IMR-90 (cell line): ENCODE measurements at regions not wholly inside any gene's neighbourhood (a gene's known extent, or its start where the extent isn't known, plus 50 kb on each side); places are given as distances from the start of the nearest gene placed in this dataset.

Experiments used
- ATAC-seq: fragments of 200-7000 bp; cut with Tn5 transposase; 2 replicates; pipeline ENCODE4 v1.9.1; 2020; ENCODE audit warnings: low read depth, mild to moderate bottlenecking, moderate library complexity
- BruUV-seq: library from RNA; stranded (reverse); fragments of 400-500 nt; replicated peaks from 2 replicates; lab custom pipeline; 2021; lab: Mats Ljungman, UMichigan
- CTCF ChIA-PET: fragments of 300-600 bp; formaldehyde crosslinking; extraction: SDS; loops from one replicate; lab custom pipeline; 2021; ENCODE audit warnings: antibody characterized with exemption; lab: Yijun Ruan, JAX
- POLR2A ChIA-PET: fragments of 300-600 bp; sonication (Branson Sonifier 250); formaldehyde crosslinking; loops from one replicate; lab custom pipeline; 2022; ENCODE audit warnings: antibody characterized with exemption; ENCODE audit not compliant: unreplicated experiment; lab: Charles Lee
- DNase-seq: peaks from one replicate; pipeline ENCODE4 v3.0.0; 2013
- H2AFZ ChIP-seq: replicated peaks from 2 replicates; pipeline ENCODE3; 2013; ENCODE audit warnings: low read length, mild to moderate bottlenecking; ENCODE audit not compliant: poor library complexity
- H2AK5ac ChIP-seq: 2 replicates; pipeline ENCODE4 v1.6.1; 2013; ENCODE audit warnings: low read depth, low read length, inconsistent platforms
- H2AK9ac ChIP-seq: replicated peaks from 2 replicates; pipeline ENCODE3; 2013; ENCODE audit warnings: mild to moderate bottlenecking, low read depth, low read length, moderate library complexity; ENCODE audit not compliant: poor library complexity
- H2BK120ac ChIP-seq: 2 replicates; pipeline ENCODE4 v1.6.1; 2013; ENCODE audit warnings: low read depth, low read length, inconsistent platforms
- H2BK15ac ChIP-seq: 3 replicates; pipeline ENCODE4 v1.6.1; 2013; ENCODE audit warnings: low read depth, low read length, inconsistent platforms
- H2BK20ac ChIP-seq: 2 replicates; pipeline ENCODE4 v1.6.1; 2013; ENCODE audit warnings: low read depth, mild to moderate bottlenecking, inconsistent platforms, low read length, moderate library complexity
- H2BK5ac ChIP-seq: 2 replicates; pipeline ENCODE4 v1.6.1; 2013; ENCODE audit warnings: mild to moderate bottlenecking, low read depth, low read length, inconsistent platforms; ENCODE audit not compliant: poor library complexity, severe bottlenecking
- H3K14ac ChIP-seq: replicated peaks from 2 replicates; pipeline ENCODE4 v1.6.1; 2013; ENCODE audit warnings: low read depth, low read length, inconsistent platforms
- H3K18ac ChIP-seq: 2 replicates; pipeline ENCODE4 v1.6.1; 2013; ENCODE audit warnings: low read depth, low read length, control low read depth
- H3K23ac ChIP-seq: 2 replicates; pipeline ENCODE4 v1.6.1; 2013; ENCODE audit warnings: low read depth, low read length, inconsistent platforms
- H3K27ac ChIP-seq: 2 replicates; pipeline ENCODE4 v1.5.1; 2013; ENCODE audit warnings: mild to moderate bottlenecking, control low read depth, low read length; ENCODE audit not compliant: insufficient read depth
- H3K27me3 ChIP-seq: 2 replicates; pipeline ENCODE4 v1.6.1; 2013; ENCODE audit warnings: low read length; ENCODE audit not compliant: control insufficient read depth, insufficient read depth
- H3K36me3 ChIP-seq: 2 replicates; pipeline ENCODE4 v1.6.1; 2013; ENCODE audit warnings: low read length, mixed read lengths; ENCODE audit not compliant: control insufficient read depth, insufficient read depth
- H3K4ac ChIP-seq: 2 replicates; pipeline ENCODE4 v1.6.1; 2013; ENCODE audit warnings: low read depth, low read length, inconsistent platforms
- H3K4me1 ChIP-seq: 2 replicates; pipeline ENCODE4 v1.6.1; 2013; ENCODE audit warnings: low read length, mixed read lengths; ENCODE audit not compliant: control insufficient read depth, insufficient read depth
- H3K4me2 ChIP-seq: 2 replicates; pipeline ENCODE4 v1.6.1; 2013; ENCODE audit warnings: low read depth, mild to moderate bottlenecking, control low read depth, low read length, moderate library complexity
- H3K4me3 ChIP-seq: 2 replicates; pipeline ENCODE4 v1.5.1; 2013; ENCODE audit warnings: low read depth, mild to moderate bottlenecking, control low read depth, low read length, moderate library complexity; ENCODE audit not compliant: insufficient read depth
- H3K56ac ChIP-seq: 2 replicates; pipeline ENCODE4 v1.6.1; 2013; ENCODE audit warnings: low read length, inconsistent platforms; ENCODE audit not compliant: insufficient read depth; ENCODE audit errors: extremely low read depth
- H3K79me1 ChIP-seq, 2 experiments: 2 replicates each; pipeline ENCODE4 v1.6.1; 2013; ENCODE audit warnings: low read length in 2 of 2, inconsistent platforms in 1 of 2, low read depth in 1 of 2
- H3K9ac ChIP-seq: 2 replicates; pipeline ENCODE4 v1.6.1; 2013; ENCODE audit warnings: low read depth, low read length, control low read depth
- H3K9me1 ChIP-seq: 2 replicates; pipeline ENCODE4 v1.6.1; 2013; ENCODE audit warnings: low read length, inconsistent platforms; ENCODE audit not compliant: insufficient read depth
- H3K9me3 ChIP-seq: 2 replicates; pipeline ENCODE4 v1.6.1; 2013; ENCODE audit warnings: low read length; ENCODE audit not compliant: control insufficient read depth, insufficient read depth
- H4K20me1 ChIP-seq: 2 replicates; pipeline ENCODE4 v1.6.1; 2013; ENCODE audit warnings: low read length, inconsistent platforms; ENCODE audit not compliant: insufficient read depth
- H4K5ac ChIP-seq: 2 replicates; pipeline ENCODE4 v1.6.1; 2013; ENCODE audit warnings: mild to moderate bottlenecking, low read depth, low read length, control low read depth
- H4K8ac ChIP-seq, 2 experiments: 2 replicates each; pipeline ENCODE4 v1.6.1; 2013; ENCODE audit warnings: low read depth in 2 of 2, low read length in 2 of 2, control low read depth in 1 of 2, inconsistent platforms in 1 of 2
- H4K91ac ChIP-seq: 2 replicates; pipeline ENCODE4 v1.6.1; 2013; ENCODE audit warnings: low read depth, low read length, inconsistent platforms; ENCODE audit not compliant: insufficient read depth
- BHLHE40 ChIP-seq: fragments of 150-350 bp; IDR thresholded peaks from 2 replicates; pipeline ENCODE4 v1.6.1; 2016; ENCODE audit warnings: mild to moderate bottlenecking, low read depth, low read length
- CEBPB ChIP-seq: IDR thresholded peaks from 2 replicates; pipeline ENCODE4 v1.6.1; 2012; ENCODE audit warnings: low read depth, low read length, improper control_type of control experiment
- CHD1 ChIP-seq: IDR thresholded peaks from 2 replicates; pipeline ENCODE4 v1.6.1; 2012; ENCODE audit warnings: low read depth, low read length, improper control_type of control experiment
- ELK1 ChIP-seq: fragments of 150-350 bp; IDR thresholded peaks from 2 replicates; pipeline ENCODE4 v1.6.1; 2016; ENCODE audit warnings: low read depth, mild to moderate bottlenecking, low read length, moderate library complexity, borderline replicate concordance
- FOS ChIP-seq: fragments of 150-350 bp; IDR thresholded peaks from 2 replicates; pipeline ENCODE4 v1.6.1; 2016; ENCODE audit warnings: low read depth, low read length
- MAFK ChIP-seq: IDR thresholded peaks from 2 replicates; pipeline ENCODE4 v1.6.1; 2012; ENCODE audit warnings: low read depth, low read length, improper control_type of control experiment
- MXI1 ChIP-seq: IDR thresholded peaks from 2 replicates; pipeline ENCODE4 v1.6.1; 2012; ENCODE audit warnings: low read depth, mild to moderate bottlenecking, low read length, moderate library complexity, borderline replicate concordance
- POLR2A ChIP-seq: IDR thresholded peaks from 2 replicates; pipeline ENCODE4 v1.6.1; 2012; ENCODE audit warnings: mild to moderate bottlenecking, low read depth, low read length
- RCOR1 ChIP-seq: IDR thresholded peaks from 2 replicates; pipeline ENCODE4 v1.6.1; 2012; ENCODE audit warnings: mild to moderate bottlenecking, low read length, improper control_type of control experiment; ENCODE audit not compliant: insufficient replicate concordance
- RFX5 ChIP-seq: IDR thresholded peaks from 2 replicates; pipeline ENCODE4 v1.8.0; 2012; ENCODE audit warnings: low read depth, mild to moderate bottlenecking, low read length, moderate library complexity
- SMC3 ChIP-seq: fragments of 150-350 bp; IDR thresholded peaks from 2 replicates; pipeline ENCODE4 v1.6.1; 2016; ENCODE audit warnings: low read depth, mild to moderate bottlenecking, antibody characterized with exemption, low read length, moderate library complexity
- USF2 ChIP-seq: fragments of 150-350 bp; IDR thresholded peaks from 2 replicates; pipeline ENCODE4 v1.6.1; 2017; ENCODE audit warnings: mild to moderate bottlenecking, antibody characterized with exemption, low read length, low read depth
- WGBS, 2 experiments: methylation state at CpG; one replicate each; pipeline versions ENCODE4 v1.1.5 to v1.1.7; 2013; ENCODE audit warnings: missing lambda C conversion rate in 2 of 2; ENCODE audit not compliant: insufficient read length in 1 of 2; ENCODE audit errors: extremely low coverage in 2 of 2; 5-methylcytosine and 5-hydroxymethylcytosine counted together
- dilution Hi-C: fragments of 300-500 bp; cut with HindIII; formaldehyde crosslinking; loops from one replicate; pipeline ENCODE4 v1.14.3; 2018; ENCODE audit warnings: low sequenced_read_pairs; ENCODE audit not compliant: unreplicated experiment
- in situ Hi-C: fragments of 300-500 bp; cut with MboI; formaldehyde crosslinking; loops from 3 replicates; pipeline ENCODE4 v1.14.3; 2019; ENCODE audit warnings: low sequenced_read_pairs, inconsistent platforms, mixed read lengths
- intact Hi-C: fragments of 100-400 bp; cut with micrococcal nuclease; formaldehyde crosslinking; loops from 2 replicates; pipeline ENCODE4 v1.10.0; 2022

DNA sequence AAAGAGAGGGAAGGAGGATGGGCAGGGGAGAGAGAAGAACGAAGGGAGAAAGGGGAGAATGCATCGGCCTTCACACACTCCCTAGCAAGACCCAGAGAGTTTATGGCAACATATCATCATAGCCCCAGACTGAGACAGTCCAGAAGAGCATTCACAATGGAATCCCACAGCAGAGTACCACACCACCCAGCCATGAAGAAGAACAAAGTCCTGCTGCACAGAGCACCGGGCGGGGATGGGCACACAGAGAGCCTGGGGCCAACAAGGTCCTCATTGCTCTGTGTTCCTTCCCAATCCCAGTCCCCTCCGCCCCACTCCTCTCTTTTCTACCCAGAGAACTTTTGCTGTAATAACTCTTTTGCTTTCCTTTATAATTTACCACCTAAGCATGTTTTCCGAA is 118.1 kb upstream of the TMPRSS2 start:
- 0 out of 2 replicates have a peak, but pooled peaks cover under 1% of the 10 kb centered on the region for H3K9me1 ChIP-seq
- no peak overlapping the region for H3K56ac ChIP-seq
- peaks cover 12% of the 10 kb centered on the region for H3K27me3 ChIP-seq
- ATAC-seq, result no peak
- no peaks in the 10 kb centered on the region for H3K36me3 ChIP-seq
- no peaks in the 10 kb centered on the region for H3K9me3 ChIP-seq
- no peak overlapping the region for H3K4me3 ChIP-seq
- no peak overlapping the region for H3K9ac ChIP-seq
- intact Hi-C loops (no loop called here), dilution Hi-C loops (no loop called here), in situ Hi-C loops (no loop called here)
- no peak overlapping the region for H3K23ac ChIP-seq
- DNase-seq, result no peak
- 100% methylated on average over 3 of the region's 6 CpGs; no CpG with 5 or more reads in 1 of the 2 experiments for WGBS, 2 experiments
- no peak overlapping the region for H4K91ac ChIP-seq
- peaks cover 6% of the 10 kb centered on the region; the same call in 1 of the 2 replicates for H3K4me1 ChIP-seq
- CTCF ChIA-PET, result no interaction called here
- no peak overlapping the region for H2BK20ac ChIP-seq
- no peak overlapping the region for H3K4ac ChIP-seq
- H2AK9ac ChIP-seq, result no peak overlapping the region
- no peak overlapping the region for H2AK5ac ChIP-seq
- H2BK15ac ChIP-seq, result no peak overlapping the region
- no peaks in the 10 kb centered on the region for H3K79me1 ChIP-seq
- H3K18ac ChIP-seq, result no peak overlapping the region
- no peaks in the 10 kb centered on the region; the same call in 1 of the 2 replicates for H4K20me1 ChIP-seq
- H3K14ac ChIP-seq, result no peak overlapping the region
- no TSS peak for BruUV-seq
- no peak for TF ChIP-seq RCOR1
- TF ChIP-seq MAFK, result no peak
- TF ChIP-seq RFX5, result no peak
- TF ChIP-seq BHLHE40, result no peak
- TF ChIP-seq CEBPB, result no peak
- TF ChIP-seq SMC3, result no peak
- no peak for TF ChIP-seq POLR2A
- TF ChIP-seq USF2, result no peak
- no peak for TF ChIP-seq MXI1
- no peak for TF ChIP-seq CHD1
- no peak for TF ChIP-seq ELK1
- TF ChIP-seq FOS, result no peak
- no peak overlapping the region for H4K5ac ChIP-seq
- no peak overlapping the region for H2BK5ac ChIP-seq
- no peak overlapping the region for H3K4me2 ChIP-seq
- no peak overlapping the region for H4K8ac ChIP-seq
- H2AFZ ChIP-seq, result no peak overlapping the region
- no peak overlapping the region for H2BK120ac ChIP-seq
- POLR2A ChIA-PET, result no interaction called here
- H3K27ac ChIP-seq, result no peak overlapping the region
